HEK293T (cell line): ENCODE measurements at regions not wholly inside any gene's neighbourhood (a gene's known extent, or its start where the extent isn't known, plus 50 kb on each side); places are given as distances from the start of the nearest gene placed in this dataset.

Source experiments
- CTCF ChIA-PET: fragments of 350-600 bp; formaldehyde crosslinking; extraction: SDS; loops from one replicate; lab custom pipeline; 2021; ENCODE audit warnings: antibody characterized with exemption, inconsistent platforms; lab: Yijun Ruan, JAX
- POLR2A ChIA-PET: fragments of 350-600 bp; formaldehyde crosslinking; extraction: SDS; loops from one replicate; lab custom pipeline; 2020; ENCODE audit warnings: antibody characterized with exemption, inconsistent platforms; lab: Yijun Ruan, JAX
- DNase-seq: peaks from one replicate; pipeline ENCODE4 v3.0.0; 2012; ENCODE audit warnings: mixed read lengths; ENCODE audit errors: extremely low spot score
- ARNT ChIP-seq: fragments of 450-650 bp; IDR thresholded peaks from 2 replicates; pipeline ENCODE4 v1.6.1; 2017; ENCODE audit warnings: mild to moderate bottlenecking
- BHLHE40 ChIP-seq: fragments of 450-650 bp; IDR thresholded peaks from 2 replicates; pipeline ENCODE4 v1.6.1; 2016; ENCODE audit warnings: mild to moderate bottlenecking, moderate library complexity, borderline replicate concordance
- CTBP1 ChIP-seq: fragments of 450-650 bp; IDR thresholded peaks from 2 replicates; pipeline ENCODE4 v1.6.1; 2016; ENCODE audit warnings: borderline replicate concordance
- ELF4 ChIP-seq: fragments of 450-650 bp; IDR thresholded peaks from 2 replicates; pipeline ENCODE4 v1.6.1; 2017; ENCODE audit warnings: antibody characterized with exemption
- FOXA1 ChIP-seq: fragments of 450-650 bp; IDR thresholded peaks from 2 replicates; pipeline ENCODE4 v1.6.1; 2016; ENCODE audit warnings: mild to moderate bottlenecking
- FOXK2 ChIP-seq: fragments of 450-650 bp; IDR thresholded peaks from 2 replicates; pipeline ENCODE4 v1.6.1; 2016; ENCODE audit warnings: mild to moderate bottlenecking
- FOXM1 ChIP-seq: fragments of 450-650 bp; IDR thresholded peaks from 2 replicates; pipeline ENCODE4 v1.6.1; 2017; ENCODE audit warnings: mild to moderate bottlenecking, borderline replicate concordance
- HDGF ChIP-seq: fragments of 450-650 bp; IDR thresholded peaks from 2 replicates; pipeline ENCODE4 v1.6.1; 2017; ENCODE audit warnings: antibody characterized with exemption, borderline replicate concordance
- L3MBTL2 ChIP-seq: fragments of 450-650 bp; conservative IDR thresholded peaks from 2 replicates; pipeline ENCODE4 v1.6.1; 2016; ENCODE audit warnings: mild to moderate bottlenecking
- LEF1 ChIP-seq: fragments of 450-650 bp; IDR thresholded peaks from 2 replicates; pipeline ENCODE4 v1.6.1; 2017; ENCODE audit warnings: mild to moderate bottlenecking, borderline replicate concordance
- NFRKB ChIP-seq: fragments of 450-650 bp; IDR thresholded peaks from 2 replicates; pipeline ENCODE4 v1.6.1; 2016; ENCODE audit warnings: mild to moderate bottlenecking, moderate library complexity
- SP1 ChIP-seq: fragments of 450-650 bp; IDR thresholded peaks from 2 replicates; pipeline ENCODE4 v1.6.1; 2017
- SUZ12 ChIP-seq: fragments of 450-650 bp; IDR thresholded peaks from 2 replicates; pipeline ENCODE4 v1.6.1; 2016; ENCODE audit warnings: mild to moderate bottlenecking
- TARDBP ChIP-seq: fragments of 450-650 bp; IDR thresholded peaks from 2 replicates; pipeline ENCODE4 v1.6.1; 2016
- ZNF384 ChIP-seq: fragments of 450-650 bp; IDR thresholded peaks from 2 replicates; pipeline ENCODE4 v1.6.1; 2016
- TF ChIP-seq, protein P1 (sequence below): fragments of 450-650 bp; IDR thresholded peaks from 2 replicates; pipeline ENCODE4 v1.6.1; 2016

- DNase-seq: no peak
- CTCF ChIA-PET: no interaction called here
- POLR2A ChIA-PET: no interaction called here
- no peak for TF ChIP-seq FOXM1
- TF ChIP-seq, protein P1, sequence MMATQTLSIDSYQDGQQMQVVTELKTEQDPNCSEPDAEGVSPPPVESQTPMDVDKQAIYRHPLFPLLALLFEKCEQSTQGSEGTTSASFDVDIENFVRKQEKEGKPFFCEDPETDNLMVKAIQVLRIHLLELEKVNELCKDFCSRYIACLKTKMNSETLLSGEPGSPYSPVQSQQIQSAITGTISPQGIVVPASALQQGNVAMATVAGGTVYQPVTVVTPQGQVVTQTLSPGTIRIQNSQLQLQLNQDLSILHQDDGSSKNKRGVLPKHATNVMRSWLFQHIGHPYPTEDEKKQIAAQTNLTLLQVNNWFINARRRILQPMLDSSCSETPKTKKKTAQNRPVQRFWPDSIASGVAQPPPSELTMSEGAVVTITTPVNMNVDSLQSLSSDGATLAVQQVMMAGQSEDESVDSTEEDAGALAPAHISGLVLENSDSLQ: no peak
- no peak for TF ChIP-seq SP1
- TF ChIP-seq FOXK2: no peak
- TF ChIP-seq ELF4: no peak
- TF ChIP-seq NFRKB: no peak
- no peak for TF ChIP-seq ARNT
- no peak for TF ChIP-seq FOXA1
- no peak for TF ChIP-seq ZNF384
- no peak for TF ChIP-seq TARDBP
- no peak for TF ChIP-seq L3MBTL2
- no peak for TF ChIP-seq SUZ12
- no peak for TF ChIP-seq CTBP1
- TF ChIP-seq BHLHE40: no peak
- no peak for TF ChIP-seq LEF1
- TF ChIP-seq HDGF: no peak
Measured at GRCh38 chr1:88526456-88526855, 157.6 kb upstream of the PKN2 start.

DNA sequence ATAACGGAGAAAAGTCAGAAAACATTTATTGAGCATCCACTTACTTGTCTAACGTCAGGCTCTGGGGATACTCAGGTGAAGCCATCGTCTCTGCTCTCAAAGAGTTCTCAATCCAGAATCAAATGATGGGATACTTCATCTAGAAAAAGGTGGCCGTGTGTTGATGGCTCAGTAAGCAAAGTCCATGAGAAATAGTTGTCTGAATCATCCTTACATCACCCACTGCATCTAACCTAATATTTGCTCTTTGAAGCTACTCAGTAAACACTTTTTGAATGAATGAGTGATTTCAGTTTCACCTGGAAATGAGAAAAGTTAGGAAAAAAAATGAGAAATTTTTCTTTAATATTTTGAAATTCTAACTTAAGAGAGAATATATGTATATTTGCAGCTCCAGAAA, 155.3 kb upstream of the PKN2 start:
- CTCF ChIA-PET: no interaction called here
- POLR2A ChIA-PET: no interaction called here

GRCh38 chr1:88529581-88529980, 154.5 kb upstream of the PKN2 start:
- DNase-seq: no peak
- CTCF ChIA-PET: no interaction called here
- POLR2A ChIA-PET: no interaction called here
- TF ChIP-seq SP1 (no peak), TARDBP (no peak), CTBP1 (no peak), ARNT (no peak), BHLHE40 (no peak), HDGF (no peak), FOXK2 (no peak), FOXM1 (no peak), LEF1 (no peak), ZNF384 (no peak), FOXA1 (no peak)

More for the DNA sequence above, 155.3 kb upstream of the PKN2 start:
- TF ChIP-seq NFRKB: no peak
- TF ChIP-seq, protein P1: no peak
- TF ChIP-seq LEF1: no peak
- no peak for TF ChIP-seq ELF4
- TF ChIP-seq FOXK2: no peak
- no peak for TF ChIP-seq SUZ12
- TF ChIP-seq L3MBTL2: no peak
- no peak for TF ChIP-seq SP1
- TF ChIP-seq ZNF384: no peak
- no peak for TF ChIP-seq FOXA1
- DNase-seq: no peak

GRCh38 chr1:88530246-88530645, 153.8 kb upstream of the PKN2 start:
- POLR2A ChIA-PET: no interaction called here
- TF ChIP-seq BHLHE40 (no peak), LEF1 (no peak), NFRKB (no peak)
- DNase-seq: no peak
- CTCF ChIA-PET: no interaction called here

GRCh38 chr1:88537787-88538186, 146.3 kb upstream of the PKN2 start:
- TF ChIP-seq CTBP1: no peak
- no peak for TF ChIP-seq NFRKB
- TF ChIP-seq, protein P1: no peak
- TF ChIP-seq BHLHE40: no peak
- TF ChIP-seq FOXK2: no peak
- TF ChIP-seq SUZ12: no peak
- POLR2A ChIA-PET: no interaction called here
- CTCF ChIA-PET: no interaction called here
- no peak for DNase-seq

- CTCF ChIA-PET: no interaction called here
- DNase-seq: no peak
- POLR2A ChIA-PET: no interaction called here
- TF ChIP-seq, protein P1: no peak
- TF ChIP-seq FOXA1 (no peak), TARDBP (no peak), CTBP1 (no peak), L3MBTL2 (no peak), LEF1 (no peak), ZNF384 (no peak), HDGF (no peak), SP1 (no peak), FOXM1 (no peak), FOXK2 (no peak), ARNT (no peak)
Measured at GRCh38 chr1:88538222-88538899, 145.7 kb upstream of the PKN2 start.
